ENCODE measurements at regions not wholly inside any gene's neighbourhood (a gene's known extent, or its start where the extent isn't known, plus 50 kb on each side); places are given as distances from the start of the nearest gene placed in this dataset.

GRCh38 chr14:82451675-82452074 is 918.0 kb upstream of the SEL1L start:
- DNase-seq = no peak

GRCh38 chr14:82482345-82482744 is 948.7 kb upstream of the SEL1L start:
- no peak for DNase-seq

- no peak for DNase-seq
Observed at GRCh38 chr14:82488473-82488872, 954.8 kb upstream of the SEL1L start.

GRCh38 chr14:82490397-82490796 is 956.7 kb upstream of the SEL1L start:
- no peak for DNase-seq

GRCh38 chr14:82492157-82492556 is 958.5 kb upstream of the SEL1L start:
- no peak for DNase-seq

- DNase-seq = no peak
Observed at GRCh38 chr14:82500222-82500621, 966.6 kb upstream of the SEL1L start.

- DNase-seq = no peak
Observed at GRCh38 chr14:82501554-82501953, 967.9 kb upstream of the SEL1L start.

GRCh38 chr14:82502043-82502442 is 968.4 kb upstream of the SEL1L start:
- no peak for DNase-seq

- no peak for DNase-seq
Observed at GRCh38 chr14:82504894-82505293, 971.2 kb upstream of the SEL1L start.

- no peak for DNase-seq
Observed at GRCh38 chr14:82510007-82510406, 976.4 kb upstream of the SEL1L start.

- no peak for DNase-seq
Observed at GRCh38 chr14:82511399-82511798, 977.7 kb upstream of the SEL1L start.

- DNase-seq = no peak
Observed at GRCh38 chr14:82520765-82521164, 987.1 kb upstream of the SEL1L start.

GRCh38 chr14:82521191-82521590 is 987.5 kb upstream of the SEL1L start:
- no peak for DNase-seq

- DNase-seq = no peak
Observed at GRCh38 chr14:82528016-82528415, 994.4 kb upstream of the SEL1L start.

- DNase-seq = no peak
Observed at GRCh38 chr14:82533351-82533750, 999.7 kb upstream of the SEL1L start.

GRCh38 chr14:82536566-82536965 is 1002.9 kb upstream of the SEL1L start:
- no peak for DNase-seq

- DNase-seq = no peak
Observed at GRCh38 chr14:82537831-82538230, 1004.2 kb upstream of the SEL1L start.

GRCh38 chr14:82546401-82546800 is 1012.7 kb upstream of the SEL1L start:
- no peak for DNase-seq

GRCh38 chr14:82549306-82549990 is 1015.8 kb upstream of the SEL1L start:
- DNase-seq = no peak

GRCh38 chr14:82562881-82563280 is 1029.2 kb upstream of the SEL1L start:
- no peak for DNase-seq

GRCh38 chr14:82565825-82566224 is 1032.2 kb upstream of the SEL1L start:
- DNase-seq = no peak

- DNase-seq = no peak
Observed at GRCh38 chr14:82587226-82587625, 1053.6 kb upstream of the SEL1L start.

- no peak for DNase-seq
Observed at GRCh38 chr14:82595466-82595865, 1061.8 kb upstream of the SEL1L start.

GRCh38 chr14:82602794-82603193 is 1069.1 kb upstream of the SEL1L start:
- DNase-seq = no peak

GRCh38 chr14:82604819-82605218 is 1071.2 kb upstream of the SEL1L start:
- DNase-seq = no peak
